TTC549 (cell line): ENCODE measurements at regions not wholly inside any gene's neighbourhood (a gene's known extent, or its start where the extent isn't known, plus 50 kb on each side); places are given as distances from the start of the nearest gene placed in this dataset.

Experiments
- FAIRE-seq: peaks from 2 replicates; lab custom pipeline; 2012; peaks lifted over from hg19 to GRCh38; lab: Jason Lieb, UNC

GRCh38 chr5:163622799-163623198, 117.4 kb downstream of the MAT2B start:
- FAIRE-seq = no peak

GRCh38 chr5:163623524-163623923, 118.1 kb downstream of the MAT2B start:
- no peak for FAIRE-seq

DNA sequence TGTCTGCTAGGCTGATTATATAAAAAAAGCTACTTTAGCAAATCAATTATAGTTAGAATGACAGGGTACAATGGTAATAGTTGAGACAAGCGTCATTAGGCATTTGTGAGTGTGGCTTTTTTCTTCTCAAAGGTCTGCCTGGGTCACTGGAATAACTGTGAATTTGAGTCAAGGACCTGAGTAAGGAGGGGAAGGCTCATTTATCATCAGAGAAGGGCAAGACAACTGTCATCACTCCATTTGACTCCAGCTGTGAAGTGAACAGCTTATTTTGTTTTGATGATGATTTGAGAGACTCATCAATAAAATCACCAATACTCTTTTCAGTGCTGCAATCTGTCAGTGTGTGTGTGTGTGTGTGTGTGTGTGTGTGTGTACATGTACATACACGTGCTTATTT, 118.6 kb downstream of the MAT2B start:
- no peak for FAIRE-seq

GRCh38 chr5:163624431-163624830, 119.0 kb downstream of the MAT2B start:
- FAIRE-seq = no peak

DNA sequence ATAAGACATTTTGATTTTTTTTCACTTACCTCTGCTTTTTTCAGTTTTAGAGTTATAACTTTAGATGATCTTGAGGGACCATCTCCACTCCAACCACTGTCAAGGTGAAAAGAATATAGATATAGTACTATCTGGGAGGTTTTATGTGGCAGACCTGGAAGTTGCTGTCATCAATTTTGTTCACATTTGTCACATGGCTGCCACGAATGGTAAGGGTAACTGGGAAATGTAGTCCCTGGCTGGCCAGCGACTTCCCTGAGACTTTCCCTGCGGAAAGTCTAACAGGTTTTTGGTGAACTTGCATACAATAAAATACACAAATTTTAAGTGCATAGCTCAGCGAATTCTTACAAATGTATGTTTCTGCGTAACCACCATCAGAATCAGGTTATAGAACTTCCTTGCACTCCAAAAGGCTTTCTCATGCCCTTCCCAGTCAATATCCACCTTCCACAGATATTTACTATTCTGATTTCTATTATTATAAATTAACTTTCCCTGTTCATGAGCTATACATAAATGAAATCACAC, 121.5 kb downstream of the MAT2B start:
- no peak for FAIRE-seq

GRCh38 chr5:163631856-163632255, 126.4 kb downstream of the MAT2B start:
- no peak for FAIRE-seq

GRCh38 chr5:163633926-163634460, 128.6 kb downstream of the MAT2B start:
- FAIRE-seq = no peak

GRCh38 chr5:163635631-163636030, 130.2 kb downstream of the MAT2B start:
- FAIRE-seq = no peak

DNA sequence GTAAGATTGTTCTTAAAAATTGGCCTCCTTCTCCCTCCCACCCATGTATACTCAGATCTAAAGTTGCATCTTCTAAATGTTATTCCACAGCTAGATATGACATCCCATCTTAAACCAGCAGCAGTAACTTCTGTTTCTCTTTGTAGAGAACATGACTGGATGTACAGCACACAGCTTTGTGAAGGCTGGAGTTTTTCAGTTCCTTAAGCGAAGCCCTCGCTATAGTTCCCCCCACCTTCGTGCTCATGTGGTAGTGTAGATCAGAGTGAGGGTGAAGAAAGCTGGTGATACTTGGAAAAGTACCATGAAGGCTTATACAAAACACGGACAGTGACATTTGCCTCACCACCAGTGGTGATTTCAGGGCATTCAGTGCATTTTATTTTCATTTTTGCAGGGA, 137.5 kb downstream of the MAT2B start:
- no peak for FAIRE-seq

- no peak for FAIRE-seq
Observed at GRCh38 chr5:163645421-163646416, 140.3 kb downstream of the MAT2B start.

DNA sequence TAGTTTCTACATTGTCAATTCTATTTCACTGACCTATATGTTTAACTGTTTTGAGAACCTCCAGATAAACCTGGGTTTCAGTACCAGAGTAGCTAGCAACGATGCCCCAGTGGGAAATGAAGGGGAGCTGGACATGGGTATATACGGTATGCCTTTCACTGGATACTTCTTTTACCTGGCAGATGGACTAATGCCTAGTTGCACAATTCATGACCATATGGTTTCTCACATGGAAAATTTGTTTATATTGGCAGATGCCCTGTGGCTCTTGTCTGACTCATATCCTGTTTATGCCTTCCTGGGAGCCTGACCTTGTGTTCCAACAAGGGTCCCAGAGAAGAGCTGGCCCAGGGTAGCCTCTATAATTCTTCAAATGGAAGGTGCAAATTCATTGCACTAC, 144.1 kb downstream of the MAT2B start:
- no peak for FAIRE-seq

DNA sequence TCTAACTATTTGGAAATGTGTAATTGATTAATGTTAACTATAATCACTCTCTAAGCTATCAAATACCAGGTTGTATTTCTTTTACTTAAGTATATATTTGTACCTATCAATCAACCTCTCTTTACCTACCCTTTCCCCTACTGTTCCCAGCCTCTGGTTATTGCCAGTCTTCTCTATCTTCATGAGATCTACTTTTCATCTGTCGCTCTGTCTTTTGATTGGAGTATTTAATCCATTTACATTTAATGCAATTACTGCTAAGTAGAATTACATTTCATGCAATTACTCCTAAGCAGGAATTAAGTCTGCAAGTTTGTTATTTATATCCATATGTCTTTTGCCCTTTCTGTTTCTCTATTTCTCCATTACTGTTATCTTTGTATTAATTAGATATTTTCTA, 148.1 kb downstream of the MAT2B start:
- no peak for FAIRE-seq

DNA sequence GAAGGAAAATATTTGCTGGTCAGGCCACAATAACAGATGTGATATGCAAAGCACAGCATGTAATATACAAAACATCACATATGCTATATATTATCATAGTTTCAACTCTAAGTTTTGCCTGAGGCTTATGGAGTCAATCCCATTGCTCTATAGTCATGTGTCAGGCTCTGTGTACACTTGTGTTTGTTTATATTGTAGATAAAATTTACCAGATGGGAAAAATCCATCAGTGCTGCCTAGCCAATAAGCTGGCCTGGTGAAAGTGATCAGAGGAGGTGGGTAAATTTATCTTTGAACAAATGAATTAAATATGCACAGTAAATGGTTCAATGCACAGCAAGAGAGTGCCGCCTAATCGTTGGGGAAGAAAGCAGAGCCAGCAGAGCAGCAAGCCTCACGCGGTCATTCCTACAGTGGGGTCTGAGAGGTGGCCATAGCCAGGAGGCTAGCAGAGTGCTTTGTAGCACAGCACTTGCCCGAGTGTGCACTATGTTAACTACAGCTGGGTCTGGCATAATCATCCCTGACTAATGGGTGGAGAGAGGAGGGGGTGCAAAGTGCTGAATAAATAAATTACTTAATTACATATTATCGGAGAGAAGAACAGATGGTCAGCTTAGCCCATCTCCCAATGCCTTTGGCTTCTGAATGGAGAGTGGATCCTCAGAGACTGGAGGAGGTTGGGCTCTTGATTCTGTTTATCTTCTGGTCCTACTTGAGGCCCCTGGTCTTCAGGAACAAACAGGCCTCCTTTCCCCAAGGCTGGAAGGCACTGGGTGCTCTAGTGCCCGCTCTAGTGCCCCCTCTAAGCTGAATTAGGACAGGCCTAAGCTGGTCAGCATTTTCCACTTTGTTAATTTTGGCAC, 153.5 kb downstream of the MAT2B start:
- FAIRE-seq = no peak

DNA sequence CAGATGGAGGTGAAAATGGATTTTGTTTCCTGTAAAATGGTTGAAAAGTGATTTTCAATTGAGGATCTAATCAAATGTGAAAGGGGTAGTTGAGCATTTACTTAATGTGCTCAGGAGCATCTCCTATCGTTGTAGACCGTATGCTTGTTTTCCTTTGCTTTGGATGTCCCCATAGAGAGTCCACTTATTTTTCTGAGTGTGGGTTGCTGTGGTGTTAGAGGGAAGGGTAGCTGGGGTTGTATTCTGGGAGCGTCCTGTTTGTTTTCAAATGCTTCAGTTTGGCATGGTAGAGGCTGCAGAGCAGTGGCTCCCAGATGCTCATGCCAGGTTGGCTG, 154.1 kb downstream of the MAT2B start:
- FAIRE-seq = no peak

- no peak for FAIRE-seq
Observed at GRCh38 chr5:163660486-163660885, 155.1 kb downstream of the MAT2B start.

- no peak for FAIRE-seq
Observed at GRCh38 chr5:163661360-163661759, 155.9 kb downstream of the MAT2B start.

DNA sequence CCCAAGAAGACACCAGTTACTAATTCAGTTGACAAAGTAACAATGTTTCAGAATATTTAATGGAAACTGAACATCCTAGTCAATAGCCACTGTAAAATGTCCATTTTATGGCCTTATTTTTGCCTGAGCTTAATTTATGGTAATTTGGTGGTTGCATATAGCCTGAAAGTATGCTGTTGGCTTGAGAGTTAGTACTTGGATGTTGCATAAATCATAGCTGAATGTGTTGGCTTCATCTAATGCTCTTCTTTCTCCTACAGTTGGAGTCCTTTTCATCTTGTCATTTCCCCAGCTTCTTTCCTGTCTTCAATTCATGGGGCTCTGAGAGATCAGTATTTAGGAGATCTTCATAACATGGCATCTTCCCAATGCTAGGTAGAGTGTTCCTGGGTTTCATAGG, 164.6 kb downstream of the MAT2B start:
- FAIRE-seq = no peak

DNA sequence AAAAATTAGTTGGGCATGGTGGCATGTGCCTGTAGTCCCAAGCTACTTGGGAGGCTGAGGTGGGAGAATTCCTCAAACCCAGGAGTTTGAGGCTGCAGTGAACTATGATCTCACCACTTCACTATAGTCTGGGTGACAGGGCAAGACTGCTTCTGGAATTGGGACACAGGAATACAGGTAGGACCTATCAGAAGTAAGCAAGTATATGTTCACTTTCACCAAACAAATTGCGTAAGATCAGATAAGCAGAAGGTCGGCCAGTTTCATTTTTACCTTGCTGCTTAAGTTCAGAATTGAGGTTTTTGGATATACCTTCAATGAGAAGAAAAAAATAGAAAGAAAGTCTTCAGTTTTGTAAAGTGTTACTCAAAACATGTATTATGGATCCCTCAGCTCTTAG, 171.7 kb downstream of the MAT2B start:
- FAIRE-seq = no peak

DNA sequence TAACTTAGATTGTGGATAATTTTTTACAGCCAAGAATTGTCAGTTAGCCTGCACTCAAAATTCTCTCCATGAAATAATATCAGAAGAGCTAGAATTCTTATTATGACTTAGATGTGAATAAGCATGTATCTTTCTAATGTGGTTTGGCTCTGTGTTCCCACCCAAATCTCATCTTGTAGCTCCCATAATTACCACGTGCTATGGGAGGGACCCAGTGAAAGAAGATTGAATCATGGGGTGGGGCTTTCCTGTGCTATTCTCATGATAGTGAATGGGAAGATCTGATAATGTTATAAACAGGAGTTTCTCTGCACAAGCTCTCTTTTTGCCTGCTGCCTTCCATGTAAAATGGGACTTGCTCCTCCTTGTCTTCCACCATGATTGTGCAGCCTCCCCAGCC, 176.8 kb downstream of the MAT2B start:
- FAIRE-seq = no peak

DNA sequence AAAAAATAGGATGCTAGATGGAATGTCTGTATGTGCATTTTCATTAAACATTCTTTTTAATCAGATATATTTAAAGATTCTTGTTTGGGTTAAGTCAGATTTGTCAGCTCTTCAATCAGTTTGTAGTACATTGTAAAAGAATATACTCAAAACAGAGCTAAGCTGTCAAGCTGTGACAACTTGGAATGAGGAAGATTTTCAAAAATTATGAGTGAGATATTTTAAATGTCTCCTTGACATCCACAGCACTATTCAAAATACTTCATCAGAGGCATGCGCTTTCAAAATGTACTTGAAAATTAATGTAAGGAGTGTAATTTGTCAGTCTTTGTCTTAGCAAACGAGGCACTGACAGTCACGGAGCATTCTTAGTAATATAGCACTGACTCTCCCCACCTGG, 182.0 kb downstream of the MAT2B start:
- no peak for FAIRE-seq

- no peak for FAIRE-seq
Observed at GRCh38 chr5:163692091-163692490, 186.7 kb downstream of the MAT2B start.

DNA sequence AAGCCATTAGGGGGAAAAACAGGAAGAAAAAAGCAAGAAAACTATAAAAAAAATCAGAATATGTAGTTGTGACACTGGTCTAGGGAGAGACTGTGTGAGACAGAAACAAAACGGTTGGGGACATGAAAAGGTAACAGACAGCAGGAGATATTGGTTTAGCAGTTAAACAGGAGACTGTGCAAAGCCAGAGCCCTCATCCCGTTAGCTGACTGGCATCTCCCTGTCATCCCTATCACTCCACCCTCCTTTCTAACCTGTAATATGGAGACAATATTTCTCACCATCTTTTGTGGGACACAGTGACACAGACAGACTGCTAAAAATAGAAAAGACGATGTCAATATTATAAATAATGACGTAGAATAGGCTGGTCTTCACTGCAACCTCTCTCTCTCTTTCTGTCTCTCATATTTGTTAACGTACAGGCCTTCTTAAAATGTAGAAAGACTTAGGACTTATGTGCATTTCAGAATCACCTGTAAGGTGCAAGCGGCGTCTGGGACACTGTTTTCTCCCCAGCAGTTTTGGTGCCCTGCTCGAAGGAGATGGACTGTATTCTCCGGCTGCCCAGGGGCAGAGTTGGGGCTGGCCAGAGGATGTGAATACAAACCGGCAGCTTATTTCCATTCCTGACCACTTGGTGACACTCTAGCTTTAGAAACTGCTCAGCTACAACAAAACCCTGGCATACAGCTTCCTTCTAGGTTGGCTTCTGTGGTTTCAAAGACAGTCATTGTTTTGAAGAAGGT, 190.6 kb downstream of the MAT2B start:
- FAIRE-seq = no peak
